ENCODE measurements at regions not wholly inside any gene's neighbourhood (a gene's known extent, or its start where the extent isn't known, plus 50 kb on each side); places are given as distances from the start of the nearest gene placed in this dataset.

GRCh38 chr4:128600410-128600809 lies 209.1 kb upstream of the JADE1 start:
- Histone ChIP-seq H3K9me1 (ENCODE audit: control insufficient read depth, extremely low read depth, insufficient read depth, low read length) (no peaks in the 10 kb centered on the region), H3K27me3 (ENCODE audit: control insufficient read depth, extremely low read depth, insufficient read depth, low read length) (no peaks in the 10 kb centered on the region), H3K27ac (ENCODE audit: control insufficient read depth, insufficient read depth, low read length) (peak overlapping the region; percentile 47), H2AFZ (ENCODE audit: control insufficient read depth, low read length) (peak overlapping the region; percentile 87), H4K20me1 (ENCODE audit: control insufficient read depth, extremely low read depth, insufficient read depth, low read length) (no peaks in the 10 kb centered on the region), H3K9me3 (ENCODE audit: control insufficient read depth, low read depth, low read length) (no peaks in the 10 kb centered on the region), H3K36me3 (ENCODE audit: control insufficient read depth in 2 of 2, extremely low read depth in 1 of 2, insufficient read depth in 2 of 2, low read length in 2 of 2) (no peaks in the 10 kb centered on the region), H3K9ac (ENCODE audit: control insufficient read depth, extremely low read depth, insufficient read depth, low read length) (no peak overlapping the region), H3K4me1 (ENCODE audit: control insufficient read depth, extremely low read depth, insufficient read depth, low read length) (peaks cover 43% of the 10 kb centered on the region), H3K4me2 (ENCODE audit: control insufficient read depth, extremely low read depth, insufficient read depth, low read depth, low read length) (peak overlapping the region; percentile 69), H3K4me3 (ENCODE audit: control insufficient read depth in 2 of 3, extremely low read depth in 1 of 3, insufficient read depth in 2 of 3, low read depth in 1 of 3, low read length in 3 of 3) (peak overlapping the region in 1 of 3 experiments; percentile 17), H3K79me2 (ENCODE audit: control insufficient read depth, insufficient read depth, low read length) (no peaks in the 10 kb centered on the region)
- dilution Hi-C loops (cut with MboI; ENCODE audit: extremely low pct_ligation_motif_present, low sequenced_read_pairs), result no loop called here
- FAIRE-seq (peak; percentile 85), DNase-seq (ENCODE audit: low read depth, low spot score) (no peak)
- TF ChIP-seq EZH2 (IDR thresholded peaks at IDR 0.05; ENCODE audit: low read length) (no peak), CTCF (optimal IDR thresholded peaks at IDR 0.05 in 1 of 3, IDR thresholded peaks at IDR 0.05 in 1 of 3, conservative IDR thresholded peaks at IDR 0.05 in 1 of 3; ENCODE audit: extremely low read depth in 1 of 3, insufficient read depth in 2 of 3, low read length in 3 of 3) (no peak)

DNA sequence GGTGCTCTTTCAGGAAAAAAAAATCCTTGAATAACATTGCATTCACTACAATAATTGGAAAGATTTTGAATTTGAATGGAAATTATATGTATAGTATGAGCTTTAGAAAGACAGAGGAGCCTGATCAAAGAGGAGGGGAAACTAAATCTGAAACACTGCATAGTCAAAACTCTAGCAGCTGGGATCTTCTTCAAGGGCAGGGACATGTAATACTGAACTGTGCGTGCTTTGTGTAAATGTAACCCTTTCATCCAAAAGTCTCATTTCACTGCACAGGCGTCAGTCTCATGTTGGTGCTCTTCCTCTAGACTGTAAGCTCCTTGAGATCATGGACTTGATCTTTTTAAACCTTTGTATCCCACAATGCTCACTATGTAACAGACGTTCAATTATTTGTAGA lies 212.0 kb upstream of the JADE1 start:
- no peak overlapping the region for H2AFZ ChIP-seq (ENCODE audit: control insufficient read depth, low read length)
- H3K9ac ChIP-seq (ENCODE audit: control insufficient read depth, extremely low read depth, insufficient read depth, low read length), result no peak overlapping the region
- H3K4me2 ChIP-seq (ENCODE audit: control insufficient read depth, extremely low read depth, insufficient read depth, low read depth, low read length), result no peak overlapping the region
- no peaks in the 10 kb centered on the region for H3K27me3 ChIP-seq (ENCODE audit: control insufficient read depth, extremely low read depth, insufficient read depth, low read length)
- no peaks in the 10 kb centered on the region for H3K9me3 ChIP-seq (ENCODE audit: control insufficient read depth, low read depth, low read length)
- no peak overlapping the region for H3K27ac ChIP-seq (ENCODE audit: control insufficient read depth, insufficient read depth, low read length)
- H3K79me2 ChIP-seq (ENCODE audit: control insufficient read depth, insufficient read depth, low read length), result no peaks in the 10 kb centered on the region
- no peaks in the 10 kb centered on the region for H3K9me1 ChIP-seq (ENCODE audit: control insufficient read depth, extremely low read depth, insufficient read depth, low read length)
- TF ChIP-seq EZH2 (IDR thresholded peaks at IDR 0.05; ENCODE audit: low read length) (no peak), CTCF (optimal IDR thresholded peaks at IDR 0.05 in 1 of 3, IDR thresholded peaks at IDR 0.05 in 1 of 3, conservative IDR thresholded peaks at IDR 0.05 in 1 of 3; ENCODE audit: extremely low read depth in 1 of 3, insufficient read depth in 2 of 3, low read length in 3 of 3) (no peak)
- H3K36me3 ChIP-seq (ENCODE audit: control insufficient read depth in 2 of 2, extremely low read depth in 1 of 2, insufficient read depth in 2 of 2, low read length in 2 of 2), result no peaks in the 10 kb centered on the region
- no peaks in the 10 kb centered on the region for H4K20me1 ChIP-seq (ENCODE audit: control insufficient read depth, extremely low read depth, insufficient read depth, low read length)
- DNase-seq (ENCODE audit: low read depth, low spot score), result no peak
- peak; percentile 39 for FAIRE-seq
- H3K4me3 ChIP-seq (ENCODE audit: control insufficient read depth in 2 of 3, extremely low read depth in 1 of 3, insufficient read depth in 2 of 3, low read depth in 1 of 3, low read length in 3 of 3), result no peak overlapping the region
- dilution Hi-C loops (cut with MboI; ENCODE audit: extremely low pct_ligation_motif_present, low sequenced_read_pairs), result no loop called here
- peaks cover 26% of the 10 kb centered on the region for H3K4me1 ChIP-seq (ENCODE audit: control insufficient read depth, extremely low read depth, insufficient read depth, low read length)

Measured in keratinocyte (primary cell).